HG03135 (cell line): ENCODE measurements at regions not wholly inside any gene's neighbourhood (a gene's known extent, or its start where the extent isn't known, plus 50 kb on each side); places are given as distances from the start of the nearest gene placed in this dataset.

Experiments used
- ATAC-seq: cut with Tn5 transposase; IDR thresholded peaks from one replicate; pipeline ENCODE4 v1.9.1; 2021; ENCODE audit warnings: mild to moderate bottlenecking, moderate library complexity; ENCODE audit not compliant: unreplicated experiment

DNA sequence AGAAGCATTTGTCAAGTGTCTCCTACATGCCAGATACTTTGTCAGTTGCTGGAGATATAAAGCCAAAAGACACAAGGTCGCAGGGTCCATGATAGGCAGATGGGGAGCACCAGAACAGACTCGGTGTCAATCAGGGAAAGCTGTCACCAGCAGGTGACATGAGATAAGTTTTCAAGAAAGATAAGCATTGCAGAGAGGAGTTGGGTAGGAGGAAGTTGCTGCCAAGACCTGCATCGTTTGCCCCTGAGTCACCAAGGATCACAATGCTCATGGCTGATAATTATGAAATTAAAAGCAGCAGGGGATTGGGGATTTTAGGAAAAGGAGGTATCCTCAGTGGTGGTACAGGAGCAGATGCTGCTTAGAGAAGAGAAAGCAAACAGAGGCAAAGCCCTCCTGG, 551.1 kb upstream of the CDH11 start:
- no peak for ATAC-seq

- no peak for ATAC-seq
Observed at GRCh38 chr16:65671071-65671470, 549.2 kb upstream of the CDH11 start.

DNA sequence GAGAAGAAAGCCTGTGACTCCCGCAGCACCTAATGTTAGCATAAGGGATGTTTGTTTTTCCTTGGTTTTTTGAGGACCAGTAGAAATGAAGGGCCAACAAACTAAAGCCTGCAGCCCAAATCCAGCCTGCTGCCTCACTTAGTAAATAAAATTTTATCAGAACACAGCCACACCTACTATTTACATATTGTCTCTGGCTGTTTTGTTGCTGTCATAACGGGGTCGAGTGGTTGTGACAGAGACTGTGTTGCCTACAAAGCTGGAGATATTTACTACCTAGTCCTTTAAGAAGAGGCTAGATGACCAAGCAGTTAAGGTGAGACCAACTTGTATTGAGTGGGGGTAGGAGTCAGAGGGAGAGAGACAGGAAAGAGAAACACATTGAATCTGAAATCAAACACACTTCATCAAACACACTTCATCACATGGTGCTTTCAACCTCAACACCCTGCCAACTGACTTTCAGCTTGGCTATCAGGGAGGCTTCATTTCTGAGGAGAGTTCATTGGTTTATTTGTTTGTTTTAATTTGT, 546.3 kb upstream of the CDH11 start:
- ATAC-seq = no peak

- ATAC-seq = no peak
Observed at GRCh38 chr16:65667011-65667578, 545.2 kb upstream of the CDH11 start.

- no peak for ATAC-seq
Observed at GRCh38 chr16:65666132-65666941, 544.5 kb upstream of the CDH11 start.

GRCh38 chr16:65665586-65665985, 543.7 kb upstream of the CDH11 start:
- ATAC-seq = no peak

- ATAC-seq = no peak
Observed at GRCh38 chr16:65663774-65664173, 541.9 kb upstream of the CDH11 start.

DNA sequence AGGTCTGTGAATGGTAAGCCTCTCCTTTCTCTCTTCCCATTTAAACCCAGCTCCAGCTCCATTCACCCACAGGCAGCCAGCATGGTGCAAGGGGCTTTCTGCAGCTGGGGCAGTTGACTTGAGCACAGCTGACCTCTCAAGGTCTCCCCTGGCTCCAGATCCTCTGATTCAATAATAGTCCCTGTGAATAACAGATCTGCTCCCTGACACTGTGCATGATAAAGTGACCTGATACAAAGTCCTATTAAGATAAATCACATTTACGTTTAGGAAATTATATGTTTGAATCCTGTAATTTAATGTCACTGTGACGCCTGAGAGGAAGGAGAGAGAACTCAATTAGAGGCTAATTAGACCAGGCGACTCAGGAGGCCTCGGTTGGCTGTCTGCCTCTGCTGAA, 540.4 kb upstream of the CDH11 start:
- no peak for ATAC-seq

DNA sequence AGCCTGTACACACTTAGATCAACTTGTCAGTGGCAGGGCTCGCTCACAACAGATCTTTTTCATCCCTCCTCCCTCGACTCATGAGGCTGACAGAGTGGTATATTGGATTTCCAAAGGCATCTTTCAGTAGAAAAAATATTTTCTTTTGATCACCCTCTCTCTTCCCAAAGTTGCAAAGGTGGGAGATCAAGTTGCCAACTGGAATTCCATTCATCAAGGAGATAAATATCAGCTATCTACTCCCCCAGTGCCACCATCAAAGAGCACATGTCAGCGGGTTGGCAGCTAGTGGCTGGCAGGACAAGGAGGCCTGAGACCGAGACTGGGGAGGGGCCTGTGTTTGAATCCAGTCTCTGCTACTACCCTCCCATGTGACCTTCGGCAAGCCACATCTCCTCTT, 539.7 kb upstream of the CDH11 start:
- ATAC-seq = no peak

- ATAC-seq = no peak
Observed at GRCh38 chr16:65660390-65660789, 538.5 kb upstream of the CDH11 start.

DNA sequence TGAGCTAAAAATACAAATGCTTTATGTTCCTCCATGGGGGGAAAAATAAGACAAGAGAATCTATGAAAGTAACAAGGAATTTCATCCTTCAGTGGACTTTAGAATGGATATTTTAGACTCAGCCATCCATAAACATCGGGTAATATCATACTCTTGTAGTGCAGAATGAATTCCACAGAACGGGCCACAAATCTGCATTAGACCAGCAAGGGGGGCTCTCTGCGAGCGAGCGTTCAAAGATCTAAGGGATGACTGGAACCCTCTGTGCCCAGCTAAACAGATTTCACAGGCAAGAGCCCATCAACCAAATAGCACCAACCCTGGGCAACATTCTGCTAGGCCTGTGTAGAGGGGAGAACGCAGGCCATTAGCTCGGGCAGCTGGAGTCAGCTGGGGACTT, 537.9 kb upstream of the CDH11 start:
- ATAC-seq = no peak

GRCh38 chr16:65658787-65659220, 536.9 kb upstream of the CDH11 start:
- ATAC-seq = no peak

DNA sequence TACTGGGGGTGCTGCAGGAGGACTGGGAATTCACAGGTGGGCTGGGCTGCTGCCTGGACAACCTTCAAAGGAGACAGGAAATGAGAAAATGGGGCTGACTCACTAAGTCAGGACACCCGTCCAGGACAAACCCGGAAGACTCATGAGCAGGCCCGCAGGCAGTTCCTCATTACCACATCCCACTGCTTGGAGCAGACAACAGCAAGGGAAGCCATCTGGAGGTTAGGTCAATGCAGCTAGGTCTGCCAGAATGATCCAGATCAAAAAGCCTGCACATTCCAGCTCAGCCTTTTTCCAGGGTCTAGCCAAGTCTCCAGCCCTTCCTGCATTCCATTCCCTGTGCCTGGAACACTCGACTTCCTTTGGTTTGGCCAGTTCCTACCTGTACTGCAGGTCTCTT, 536.5 kb upstream of the CDH11 start:
- ATAC-seq = no peak

DNA sequence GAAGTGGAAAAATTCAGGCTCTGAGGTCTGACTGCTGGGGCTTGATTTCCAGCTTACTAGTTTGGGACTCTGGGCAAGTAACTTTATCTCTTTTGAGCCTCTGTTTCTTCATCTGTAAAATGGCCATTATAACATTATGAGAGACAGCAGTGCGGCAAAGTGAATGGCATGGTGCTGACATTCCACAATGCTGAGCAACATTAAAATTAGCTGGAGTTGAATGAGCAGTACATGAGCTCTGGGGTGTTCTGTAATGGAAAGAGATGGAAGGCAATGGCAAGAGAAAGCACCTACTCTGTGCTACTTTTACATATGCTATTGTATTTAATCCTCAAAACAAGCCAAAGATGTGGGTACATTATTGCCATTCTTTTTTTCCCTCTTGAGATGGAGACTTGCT, 535.7 kb upstream of the CDH11 start:
- ATAC-seq = no peak

DNA sequence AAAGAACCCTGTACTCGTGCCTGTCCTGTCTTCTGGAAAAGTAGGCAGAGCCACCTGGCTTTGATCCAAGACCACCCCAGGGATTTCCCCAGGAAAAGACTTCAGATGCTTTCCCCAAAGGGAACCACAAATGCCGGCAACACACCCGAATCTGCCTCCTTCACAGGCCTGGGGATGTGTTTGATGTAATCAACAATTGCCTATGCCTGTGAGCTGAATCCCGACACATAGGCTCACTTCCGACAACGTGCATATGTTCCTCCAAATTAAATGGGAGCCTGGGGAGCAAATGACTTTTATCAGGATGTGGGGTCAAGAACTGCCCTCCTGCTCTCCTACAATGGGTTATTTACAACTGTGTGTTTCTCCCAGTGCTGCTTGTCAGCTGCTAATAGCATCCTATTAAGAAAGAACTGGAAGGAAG, 535.2 kb upstream of the CDH11 start:
- no peak for ATAC-seq

GRCh38 chr16:65655802-65656201, 533.9 kb upstream of the CDH11 start:
- ATAC-seq = no peak

DNA sequence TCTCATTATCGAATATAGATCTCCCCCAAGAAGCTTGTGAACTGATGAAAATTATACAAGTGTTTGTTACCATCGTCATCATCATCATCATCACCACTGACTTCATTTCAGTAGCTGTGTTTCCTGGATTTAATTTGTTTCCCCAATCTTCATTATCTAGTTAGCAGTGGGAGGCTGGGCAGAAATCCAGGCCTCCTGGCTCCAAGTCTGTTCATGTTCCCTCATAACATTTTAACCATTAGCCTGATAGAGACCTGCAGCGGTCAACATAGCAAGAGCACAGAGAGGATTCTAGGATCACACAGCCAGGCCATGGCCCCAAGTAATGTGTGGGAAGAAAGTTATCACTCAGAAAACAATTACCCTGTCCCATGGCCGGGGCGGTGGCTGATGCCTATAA, 526.2 kb upstream of the CDH11 start:
- ATAC-seq = no peak

DNA sequence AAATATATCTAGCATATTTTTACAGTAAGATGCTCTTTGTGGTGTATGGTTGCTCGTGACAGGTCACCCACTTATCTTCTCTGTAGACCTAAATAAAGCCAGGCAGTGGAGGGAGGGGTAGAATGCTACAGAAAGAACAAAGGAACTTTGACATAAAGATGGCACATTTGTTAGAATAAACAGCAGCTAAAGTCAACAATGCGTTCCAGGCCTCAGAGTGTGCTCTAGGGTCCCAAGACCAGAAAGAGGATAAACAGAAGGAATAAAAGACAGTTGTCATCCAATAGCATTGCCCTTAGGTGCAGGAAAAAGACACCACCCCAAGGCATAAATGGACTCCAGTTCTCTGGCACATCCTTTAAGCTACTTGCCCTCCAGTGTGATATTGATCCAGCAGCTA, 523.0 kb upstream of the CDH11 start:
- no peak for ATAC-seq

DNA sequence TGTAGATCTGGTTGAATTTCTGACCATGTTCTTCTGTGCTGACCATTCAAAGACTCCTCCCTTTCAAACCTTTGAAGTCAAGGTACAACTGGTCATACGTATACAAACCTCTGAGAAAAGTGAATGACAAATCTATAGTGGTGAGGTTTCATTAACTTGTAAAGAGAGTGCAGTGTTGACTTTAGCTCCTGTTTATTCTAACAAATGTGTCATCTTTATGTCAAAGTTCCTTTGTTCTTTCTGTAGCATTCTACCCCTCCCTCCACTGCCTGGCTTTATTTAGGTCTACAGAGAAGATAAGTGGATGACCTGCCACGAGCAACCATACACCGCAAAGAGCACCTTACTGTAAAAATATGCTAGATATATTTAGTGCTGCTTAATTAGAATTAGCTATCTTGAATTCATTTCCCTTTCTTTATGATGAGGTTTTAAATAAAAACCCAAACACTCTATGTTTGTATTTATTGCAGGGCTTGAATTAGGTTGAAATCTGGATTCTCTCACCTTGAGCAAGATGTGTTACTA, 520.0 kb upstream of the CDH11 start:
- no peak for ATAC-seq

DNA sequence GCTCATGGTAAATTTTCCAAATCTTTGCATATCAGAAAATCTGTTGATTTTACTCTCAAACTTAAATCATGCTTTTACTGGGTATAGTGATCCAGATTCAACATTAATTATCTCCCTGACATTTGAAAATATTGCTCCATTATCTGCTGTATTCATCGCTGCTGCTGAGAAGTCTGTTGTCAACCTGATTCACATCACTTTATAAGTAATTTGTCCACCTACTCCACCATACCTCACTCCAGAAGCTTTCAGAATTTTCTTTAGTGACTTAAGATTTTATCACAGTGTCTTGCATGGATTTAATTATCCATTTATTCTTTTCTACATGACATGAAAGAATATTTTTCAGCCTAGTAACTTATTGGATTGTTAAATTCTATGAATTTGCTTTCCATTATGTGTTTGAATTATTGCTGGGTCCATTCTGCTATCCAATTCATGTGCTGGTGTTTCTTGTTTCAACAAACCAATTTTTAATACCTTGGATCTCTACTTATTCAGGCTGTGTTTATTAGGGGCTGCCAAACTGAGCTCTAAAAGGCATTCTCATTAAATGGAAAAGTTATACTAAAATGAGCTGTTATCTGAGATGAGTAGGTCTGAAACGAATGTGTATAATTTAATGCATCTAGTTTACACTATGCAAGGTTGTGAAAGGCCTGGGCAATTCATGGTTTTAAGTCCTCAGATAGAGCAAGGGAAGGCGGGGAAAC, 519.3 kb upstream of the CDH11 start:
- no peak for ATAC-seq

GRCh38 chr16:65634833-65635232, 513.0 kb upstream of the CDH11 start:
- ATAC-seq = no peak

- ATAC-seq = no peak
Observed at GRCh38 chr16:65634291-65634690, 512.4 kb upstream of the CDH11 start.
